ENCODE measurements at regions not wholly inside any gene's neighbourhood (a gene's known extent, or its start where the extent isn't known, plus 50 kb on each side); places are given as distances from the start of the nearest gene placed in this dataset.
"Not testable (repeated sequence)": the region's sequence is repeated elsewhere in the genome, so short reads cannot be mapped to it uniquely, and the experiment has no call there.

DNA sequence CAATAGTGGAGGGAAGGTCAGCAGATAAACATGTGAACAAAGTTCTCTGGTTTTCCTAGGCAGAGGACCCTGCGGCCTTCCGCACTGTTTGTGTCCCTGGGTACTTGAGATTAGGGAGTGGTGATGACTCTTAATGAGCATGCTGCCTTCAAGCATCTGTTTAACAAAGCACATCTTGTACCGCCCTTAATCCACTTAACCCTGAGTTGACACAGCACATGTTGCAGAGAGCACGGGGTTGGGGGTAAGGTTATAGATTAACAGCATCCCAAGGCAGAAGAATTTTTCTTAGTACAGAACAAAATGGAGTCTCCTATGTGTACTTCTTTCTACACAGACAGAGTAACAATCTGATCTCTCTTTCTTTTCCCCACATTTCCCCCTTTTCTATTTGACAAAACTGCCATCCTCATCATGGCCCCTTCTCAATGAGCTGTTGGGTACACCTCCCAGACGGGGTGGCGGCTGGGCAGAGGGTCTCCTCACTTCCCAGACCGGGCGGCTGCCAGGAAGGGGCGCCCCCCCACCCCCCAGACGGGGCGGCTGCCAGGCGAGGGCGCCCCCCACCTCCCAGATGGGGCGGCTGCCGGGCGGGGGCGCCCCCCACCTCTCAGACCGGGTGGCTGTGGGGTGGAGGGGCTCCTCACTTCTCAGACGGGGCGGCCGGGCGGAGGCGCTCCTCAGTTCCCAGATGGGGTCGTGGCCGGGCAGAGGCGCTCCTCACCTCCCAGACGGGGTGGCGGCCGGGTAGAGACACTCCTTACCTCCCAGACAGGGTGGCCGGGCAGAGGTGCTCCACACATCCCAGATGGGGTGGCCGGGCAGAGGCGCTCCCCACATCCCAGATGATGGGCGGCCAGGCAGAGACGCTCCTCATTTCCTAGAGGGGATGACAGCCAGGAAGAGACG, 361.6 kb upstream of the SGO1 start:
- not testable (repeated sequence) for DNase-seq (ENCODE audit: low spot score)

DNA sequence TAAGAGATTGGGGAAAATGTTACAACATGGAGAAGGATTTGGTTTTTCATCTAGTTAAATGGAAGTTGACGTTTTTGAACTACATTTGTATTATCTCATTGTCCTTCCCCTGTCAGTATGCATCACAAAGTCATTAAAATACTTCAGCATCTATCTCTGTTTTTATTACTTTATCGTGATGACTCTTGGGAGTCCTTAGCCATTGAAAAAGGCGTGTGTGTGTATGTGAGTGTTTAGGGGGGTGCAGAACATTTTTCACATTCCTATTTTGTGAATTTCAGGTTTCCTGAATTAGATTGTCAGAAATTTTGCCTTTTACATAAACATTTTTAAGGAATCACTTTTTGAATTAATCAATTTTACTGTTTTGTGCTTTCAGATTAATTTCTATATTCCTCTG, 360.6 kb upstream of the SGO1 start:
- DNase-seq (ENCODE audit: low spot score): no peak

DNA sequence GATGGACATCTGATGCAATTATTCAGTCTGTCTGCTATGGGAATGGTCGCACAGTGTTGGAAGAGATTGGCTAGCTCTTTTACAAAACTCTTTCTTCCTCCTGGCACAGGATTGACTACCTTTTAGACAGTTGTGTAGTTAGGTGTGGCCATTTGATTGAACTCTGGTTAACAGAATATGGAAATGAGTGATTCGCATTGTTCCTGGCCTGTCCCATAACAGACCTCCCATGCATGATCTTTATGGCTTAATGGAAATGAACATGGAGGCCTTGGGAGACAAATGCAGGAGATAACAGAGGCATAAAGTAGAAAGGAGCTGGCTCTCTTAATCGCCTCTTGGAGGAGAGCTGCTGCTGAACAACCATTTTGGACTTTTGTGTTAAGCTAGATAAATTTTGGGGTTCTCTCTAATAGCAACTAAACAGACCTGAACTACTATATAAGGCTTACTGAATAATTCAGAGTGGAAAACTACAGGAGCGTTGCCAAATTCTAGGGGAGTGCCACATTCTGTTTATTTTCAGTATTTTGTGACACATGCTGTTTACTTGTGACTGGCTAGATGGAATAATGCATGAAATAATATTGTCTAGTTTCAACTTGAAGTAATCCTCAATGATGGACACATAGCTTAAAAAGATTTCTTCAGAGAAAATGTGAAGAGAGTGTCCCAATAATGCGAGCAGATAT, 357.7 kb upstream of the SGO1 start:
- DNase-seq (ENCODE audit: low spot score): no peak

DNA sequence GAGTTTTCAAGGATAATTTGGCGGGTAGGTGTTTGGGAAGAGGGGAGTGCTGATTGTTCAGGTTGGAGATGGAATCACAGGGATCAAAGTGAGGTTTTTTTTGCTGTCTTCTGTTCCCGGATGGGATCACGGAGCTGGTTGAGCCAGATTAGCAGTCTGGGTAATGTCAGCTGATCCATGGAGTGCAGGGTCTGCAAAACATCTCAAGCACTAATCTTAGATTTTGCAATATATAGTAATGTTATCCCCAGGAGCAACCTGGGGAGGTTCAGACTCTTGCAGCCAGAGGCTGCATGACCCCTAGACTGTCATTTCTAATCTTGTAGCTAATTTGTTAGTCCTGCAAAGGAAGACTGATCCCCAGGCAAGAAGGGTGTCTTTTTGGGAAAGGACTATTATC, 354.1 kb upstream of the SGO1 start:
- DNase-seq (ENCODE audit: low spot score): no peak

DNA sequence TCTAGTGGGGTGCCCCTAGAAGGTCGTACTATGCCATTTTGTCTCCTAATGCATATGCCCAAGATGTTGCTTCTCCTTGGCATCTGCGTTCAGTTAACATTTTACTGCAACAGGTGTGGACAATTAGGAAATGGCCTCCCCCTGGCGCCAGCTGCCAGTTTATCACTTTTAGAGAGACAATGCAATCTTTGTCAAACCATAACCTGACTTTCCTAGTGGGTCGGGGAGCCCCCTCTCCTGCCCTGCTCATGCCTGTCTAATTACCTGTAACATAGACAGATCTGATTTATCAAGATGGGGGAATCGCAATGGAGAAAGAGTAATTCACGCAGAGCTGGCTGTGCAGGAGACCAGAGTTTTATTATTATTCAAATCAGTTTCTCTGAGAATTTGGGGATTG, 353.7 kb upstream of the SGO1 start:
- no peak for DNase-seq (ENCODE audit: low spot score)

DNA sequence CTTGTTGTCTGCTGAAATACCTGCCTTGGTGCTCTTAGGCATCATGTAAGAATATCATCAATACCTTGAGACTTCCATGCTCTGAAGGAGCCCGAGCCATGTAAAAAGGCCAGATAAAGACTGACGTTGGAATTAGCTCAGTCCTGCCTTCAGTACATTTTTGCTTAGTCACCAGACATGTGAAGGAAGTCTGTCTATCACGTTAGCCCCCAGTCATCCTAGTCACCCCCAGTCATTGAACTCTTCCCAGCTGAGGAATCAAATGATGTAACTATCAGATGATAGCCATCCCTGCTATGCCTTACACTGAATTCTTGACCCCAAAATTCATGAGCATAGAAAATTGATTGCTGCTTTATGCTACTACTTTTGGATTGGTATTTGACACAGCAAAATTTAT, 351.2 kb upstream of the SGO1 start:
- no peak for DNase-seq (ENCODE audit: low spot score)

DNA sequence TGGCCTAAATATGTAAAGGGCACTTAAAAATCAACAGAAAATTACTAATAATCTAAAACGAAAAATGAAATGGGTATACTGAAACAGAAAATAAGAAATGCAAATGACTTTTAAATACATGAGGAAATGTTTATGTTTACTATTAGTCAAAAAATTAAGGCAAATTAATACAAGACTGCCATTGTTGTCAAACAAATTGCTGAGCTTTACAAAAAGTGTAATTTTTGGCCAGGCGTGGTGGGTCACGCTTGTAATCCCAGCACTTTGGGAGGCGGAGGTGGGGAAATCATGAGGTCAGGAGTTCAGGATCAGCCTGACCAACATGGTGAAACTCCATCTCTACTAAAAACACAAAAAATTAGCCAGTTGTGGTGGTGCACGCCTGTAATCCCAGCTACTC, 343.9 kb upstream of the SGO1 start:
- DNase-seq (ENCODE audit: low spot score): no peak

DNA sequence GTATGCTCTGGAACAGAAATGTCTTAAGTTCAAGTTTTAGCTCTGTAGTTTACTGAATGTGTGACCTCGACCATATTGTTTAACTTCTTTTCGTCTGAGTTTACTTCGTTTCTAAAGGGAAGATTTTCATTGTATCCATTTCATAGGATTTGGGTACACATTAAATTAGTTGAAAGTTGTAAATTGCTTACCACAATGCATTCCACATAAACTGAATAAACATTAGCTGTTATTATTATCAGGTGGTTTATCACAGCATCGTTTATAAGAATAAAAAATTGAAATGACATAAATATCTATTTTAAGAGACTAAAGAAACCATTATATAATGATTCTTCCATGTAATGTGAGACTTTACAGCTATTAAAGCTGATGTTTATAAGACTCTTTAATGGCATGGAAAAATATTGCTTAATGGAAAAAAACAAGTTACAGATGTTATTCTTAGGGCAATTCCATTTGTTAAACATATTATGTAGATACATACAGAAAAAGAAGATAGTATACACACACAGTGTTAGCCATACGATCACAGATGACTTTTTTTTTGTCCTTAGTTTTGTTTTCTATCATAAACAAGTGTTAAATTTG, 342.3 kb upstream of the SGO1 start:
- DNase-seq (ENCODE audit: low spot score): no peak

DNA sequence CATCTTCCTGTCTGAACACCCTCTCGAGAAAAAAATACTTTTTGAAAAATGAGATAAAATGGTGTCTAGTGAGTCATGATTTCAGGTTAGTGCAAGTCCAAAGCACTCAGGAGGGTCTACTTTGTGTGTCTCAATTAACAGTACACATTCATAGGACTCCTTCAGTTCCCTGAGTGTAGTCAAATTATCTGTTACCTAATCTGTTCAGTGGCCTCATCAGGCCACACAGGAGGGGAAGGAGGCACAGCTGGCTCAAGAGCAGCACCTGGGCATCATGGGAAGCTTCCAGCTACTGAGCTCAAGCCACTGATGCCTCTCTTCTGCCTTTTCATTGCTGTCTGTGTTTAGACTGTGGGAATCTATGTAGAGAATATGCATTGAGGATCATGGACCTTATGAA, 341.4 kb upstream of the SGO1 start:
- DNase-seq (ENCODE audit: low spot score): no peak

DNA sequence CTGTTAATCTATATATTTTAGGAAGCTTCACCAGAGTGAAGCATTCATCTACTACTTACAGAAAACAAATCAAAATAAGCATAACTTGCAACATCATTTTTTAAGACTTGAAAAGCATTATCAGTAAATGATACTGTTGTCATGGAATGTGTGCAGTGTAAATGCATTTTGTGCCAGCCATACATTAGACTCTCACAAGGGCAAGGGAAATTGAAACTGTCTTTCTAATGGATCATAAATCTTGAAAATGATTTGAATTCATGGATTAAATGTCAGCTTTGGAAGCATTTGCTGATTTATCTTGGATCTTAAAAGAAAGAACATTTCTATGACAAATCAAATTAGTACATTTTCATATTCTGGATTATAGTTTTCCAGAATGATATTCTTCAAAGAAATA, 338.3 kb upstream of the SGO1 start:
- DNase-seq (ENCODE audit: low spot score): no peak

DNA sequence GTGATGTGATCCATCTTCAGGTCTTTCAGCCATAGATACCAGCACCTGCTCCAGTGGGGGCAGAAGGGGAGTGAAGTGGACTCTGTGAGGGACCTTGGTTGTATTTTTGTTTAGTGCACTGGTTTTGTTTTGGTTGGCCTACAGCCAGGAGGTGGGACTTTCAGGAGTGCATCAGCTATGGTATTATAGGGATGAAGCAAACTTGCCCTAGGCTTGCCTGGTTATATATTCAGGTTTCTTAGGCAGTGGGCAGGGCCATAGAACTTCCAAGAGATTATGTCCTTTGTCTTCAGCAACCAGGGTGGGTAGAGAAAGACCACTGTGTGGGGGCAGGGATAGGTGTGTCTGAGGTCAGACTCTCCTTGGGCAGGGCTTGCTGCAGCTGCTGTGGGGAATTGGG, 337.3 kb upstream of the SGO1 start:
- no peak for DNase-seq (ENCODE audit: low spot score)

DNA sequence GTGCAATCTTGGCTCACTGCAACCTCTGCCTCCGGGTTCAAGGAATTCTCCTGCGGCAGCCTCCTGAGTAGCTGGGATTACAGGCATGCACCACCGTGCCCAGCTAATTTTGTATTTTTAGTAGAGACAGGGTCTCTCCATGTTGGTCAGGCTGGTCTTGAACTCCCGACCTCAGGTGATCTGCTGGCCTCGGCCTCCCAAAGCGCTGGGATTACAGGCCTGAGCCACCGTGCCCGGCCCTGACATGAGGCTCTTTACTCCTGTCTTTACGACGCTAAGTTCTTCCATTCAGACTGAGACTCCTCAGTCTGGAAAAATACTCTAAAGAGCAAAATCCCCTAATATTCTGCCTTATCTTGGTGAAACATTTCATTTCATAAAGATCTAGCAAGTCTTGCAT, 331.3 kb upstream of the SGO1 start:
- DNase-seq (ENCODE audit: low spot score): not testable (repeated sequence)

DNA sequence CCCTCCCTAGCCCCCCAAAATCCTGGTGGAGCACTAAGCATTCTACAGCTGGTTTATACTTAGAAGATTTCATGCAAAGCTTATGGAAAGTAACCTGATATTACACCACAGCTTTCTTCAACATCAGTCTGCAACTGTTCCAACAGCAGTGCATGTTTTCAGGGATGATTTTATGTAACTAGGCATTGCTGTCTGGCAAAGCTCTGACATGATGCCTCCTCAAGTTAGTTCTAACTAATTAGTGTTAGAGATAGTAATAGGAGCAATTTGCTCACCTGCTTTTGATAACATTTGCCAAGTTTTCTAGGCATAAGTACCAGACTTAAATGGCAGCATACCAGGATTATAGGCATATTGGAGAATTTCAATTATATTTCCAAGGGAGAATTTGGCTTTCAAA, 330.3 kb upstream of the SGO1 start:
- no peak for DNase-seq (ENCODE audit: low spot score)

DNA sequence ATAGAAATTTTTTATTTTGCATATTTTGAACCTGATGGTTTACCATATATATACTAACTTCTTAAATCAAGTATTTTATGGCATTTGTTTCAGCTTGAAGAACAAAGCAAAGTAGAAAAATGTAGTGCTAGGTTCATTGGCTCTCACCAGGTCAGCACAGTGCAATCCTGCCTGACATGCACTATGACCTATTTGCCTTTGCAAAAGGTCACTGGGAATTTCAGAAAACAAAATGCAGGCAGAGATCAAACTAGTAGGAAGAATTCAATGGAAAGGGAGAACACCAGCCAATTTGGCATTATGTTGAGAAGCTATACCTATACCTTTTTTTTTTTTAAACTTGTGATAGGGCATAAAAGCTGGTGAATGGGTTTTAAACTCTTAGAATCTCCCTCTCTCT, 329.8 kb upstream of the SGO1 start:
- no peak for DNase-seq (ENCODE audit: low spot score)

DNA sequence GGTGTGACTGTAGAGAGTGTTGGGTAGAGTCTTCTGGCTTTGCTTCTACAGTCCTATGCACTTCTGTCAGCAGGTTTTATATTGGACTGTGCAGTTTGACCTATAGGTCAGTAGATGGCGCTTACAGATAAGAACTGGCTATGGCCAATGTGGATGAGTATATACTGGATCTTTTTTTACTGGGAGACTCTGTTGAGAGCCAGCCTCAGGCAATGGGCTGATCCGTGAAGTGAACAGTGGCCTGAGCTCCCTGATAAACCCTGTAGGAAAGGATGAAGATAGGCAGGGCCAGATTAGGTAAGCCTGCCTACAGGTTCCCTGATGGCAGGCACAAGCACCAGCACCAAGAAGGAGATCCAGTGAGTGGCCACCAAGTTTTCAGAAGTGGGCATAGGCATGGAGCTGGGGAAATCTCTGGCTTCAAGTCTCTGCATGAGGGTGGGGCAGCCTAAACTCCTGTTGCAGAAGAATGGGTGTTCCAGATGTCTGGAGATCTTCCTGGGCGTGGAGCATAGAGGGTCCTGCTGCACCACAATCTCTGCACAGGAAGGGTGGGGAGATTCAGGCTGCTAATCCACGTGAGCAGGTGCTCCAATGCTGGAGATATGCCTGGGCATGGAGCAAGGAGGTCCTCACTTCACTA, 326.0 kb upstream of the SGO1 start:
- DNase-seq (ENCODE audit: low spot score): no peak

DNA sequence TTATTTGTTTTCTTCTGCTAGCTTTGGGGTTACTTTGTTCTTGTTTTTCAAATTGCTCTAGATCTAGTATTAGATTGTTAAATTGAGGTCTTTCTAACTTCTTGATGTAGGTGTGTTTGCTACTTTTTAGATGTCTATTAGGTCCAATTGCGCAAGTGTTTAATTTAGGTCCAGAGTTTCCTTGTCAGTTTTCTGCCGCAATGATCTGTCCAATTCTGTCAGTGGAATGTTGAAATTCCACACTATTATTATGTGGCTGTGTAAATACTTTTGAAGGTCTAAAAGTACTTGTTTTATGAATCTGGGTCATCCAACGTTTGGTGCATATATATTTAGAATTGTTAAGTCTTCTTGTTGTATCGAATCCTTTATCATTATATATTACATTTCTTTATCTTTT, 324.4 kb upstream of the SGO1 start:
- no peak for DNase-seq (ENCODE audit: low spot score)

DNA sequence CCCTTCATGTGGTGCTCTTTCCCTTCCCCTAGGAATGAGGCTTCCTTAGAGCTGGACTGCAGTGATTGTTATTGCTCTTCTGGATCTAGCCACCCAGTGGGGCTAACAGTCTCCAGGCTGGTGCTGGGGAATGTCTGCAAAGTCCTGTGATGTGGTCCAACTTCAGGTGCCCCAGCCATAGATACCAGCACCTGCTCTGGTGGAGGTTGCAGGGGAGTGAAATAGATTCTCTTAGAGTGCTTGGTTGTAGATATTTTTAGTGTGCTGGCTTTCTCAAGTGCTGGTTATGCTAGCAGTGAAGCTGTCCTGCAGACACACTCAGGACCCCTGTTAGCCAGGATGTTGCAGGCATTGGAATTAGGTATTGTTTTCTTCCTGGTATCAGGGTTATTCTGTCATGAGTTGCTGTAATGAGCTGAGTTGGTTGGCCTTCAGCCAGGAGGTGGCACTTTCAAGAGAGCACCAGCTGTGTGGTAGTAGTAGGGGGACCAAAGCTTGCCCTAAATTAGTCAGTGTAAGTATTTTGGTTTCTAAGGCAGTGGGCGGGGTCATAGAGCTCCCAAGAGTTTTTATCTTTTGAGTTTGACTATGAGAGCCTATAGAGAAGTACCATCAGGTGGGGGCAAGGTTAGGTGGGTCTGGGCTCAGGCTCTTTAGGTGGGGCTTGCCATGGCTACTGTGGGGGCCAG, 317.5 kb upstream of the SGO1 start:
- no peak for DNase-seq (ENCODE audit: low spot score)

DNA sequence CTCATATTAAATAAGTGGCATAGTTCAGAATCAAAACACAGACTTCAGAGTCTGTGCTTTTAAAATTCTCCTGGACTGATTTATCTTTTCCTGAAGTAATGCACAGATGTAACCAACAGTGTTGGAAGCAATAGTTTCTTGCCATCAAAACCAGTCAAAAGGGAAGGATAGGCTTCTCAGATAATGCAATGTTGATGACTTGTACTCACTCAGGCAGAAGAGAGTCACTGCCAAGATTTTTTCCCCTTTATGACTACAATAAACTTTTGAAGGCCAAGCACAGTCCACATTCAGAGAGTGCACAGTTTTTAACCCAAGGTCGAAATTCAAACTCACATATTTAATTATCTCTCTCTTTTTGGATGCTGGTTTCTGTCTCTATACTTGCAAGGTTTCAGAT, 305.0 kb upstream of the SGO1 start:
- DNase-seq (ENCODE audit: low spot score): no peak

DNA sequence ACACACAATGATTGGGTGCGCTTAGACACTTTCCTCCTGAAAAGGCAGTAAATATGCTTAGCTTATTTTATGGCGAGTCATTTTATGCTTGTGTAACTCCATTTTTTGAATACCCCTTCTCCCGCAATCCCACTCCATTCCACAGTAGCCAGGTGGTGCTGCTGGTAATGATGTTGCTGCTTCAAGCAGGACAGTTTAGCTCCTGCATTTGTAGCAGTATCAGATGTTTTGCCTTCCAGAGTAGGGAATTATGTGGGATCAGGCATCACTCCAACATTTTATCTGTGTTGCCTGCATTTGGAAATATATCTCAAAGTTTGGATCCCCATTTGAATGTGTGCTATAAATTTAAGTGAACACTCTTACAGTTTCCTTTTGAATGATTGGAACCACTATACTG, 302.1 kb upstream of the SGO1 start:
- no peak for DNase-seq (ENCODE audit: low spot score)

DNA sequence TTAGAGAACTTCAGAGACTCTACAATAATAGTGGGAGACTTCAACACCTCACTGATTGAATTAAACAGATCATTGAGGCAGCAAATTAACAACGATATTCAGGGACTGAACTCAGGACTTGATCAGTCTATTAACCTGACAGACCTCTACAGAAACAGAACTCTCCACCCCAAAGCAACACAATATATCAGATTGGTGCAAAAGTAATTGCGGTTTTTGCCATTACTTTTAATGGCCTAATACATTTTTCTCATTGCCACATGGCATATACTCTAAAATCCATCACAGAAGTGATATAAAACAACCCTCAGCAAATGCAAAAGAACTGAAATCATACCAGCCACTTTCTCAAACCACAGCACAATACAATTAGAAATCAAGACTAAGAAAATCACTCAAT, 298.1 kb upstream of the SGO1 start:
- no peak for DNase-seq (ENCODE audit: low spot score)

DNA sequence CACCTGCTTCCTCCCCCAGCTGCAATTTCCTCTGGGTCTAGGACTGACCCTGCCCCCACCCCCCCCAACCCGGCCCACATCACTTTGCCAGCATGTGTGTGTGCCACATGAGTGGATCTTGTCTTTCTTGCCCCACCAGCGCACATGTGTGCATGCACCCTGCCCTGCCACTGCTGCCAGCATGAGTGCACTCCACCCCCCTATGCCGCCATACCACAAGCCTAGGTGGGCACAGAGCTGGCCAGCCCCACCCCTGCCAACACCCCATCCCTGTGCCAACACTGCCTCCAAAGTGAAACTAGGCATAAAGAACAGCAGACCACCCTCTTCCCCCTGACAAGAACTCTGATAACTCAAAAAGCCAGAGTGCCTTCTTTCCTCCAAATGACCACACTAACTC, 296.3 kb upstream of the SGO1 start:
- DNase-seq (ENCODE audit: low spot score): no peak

DNA sequence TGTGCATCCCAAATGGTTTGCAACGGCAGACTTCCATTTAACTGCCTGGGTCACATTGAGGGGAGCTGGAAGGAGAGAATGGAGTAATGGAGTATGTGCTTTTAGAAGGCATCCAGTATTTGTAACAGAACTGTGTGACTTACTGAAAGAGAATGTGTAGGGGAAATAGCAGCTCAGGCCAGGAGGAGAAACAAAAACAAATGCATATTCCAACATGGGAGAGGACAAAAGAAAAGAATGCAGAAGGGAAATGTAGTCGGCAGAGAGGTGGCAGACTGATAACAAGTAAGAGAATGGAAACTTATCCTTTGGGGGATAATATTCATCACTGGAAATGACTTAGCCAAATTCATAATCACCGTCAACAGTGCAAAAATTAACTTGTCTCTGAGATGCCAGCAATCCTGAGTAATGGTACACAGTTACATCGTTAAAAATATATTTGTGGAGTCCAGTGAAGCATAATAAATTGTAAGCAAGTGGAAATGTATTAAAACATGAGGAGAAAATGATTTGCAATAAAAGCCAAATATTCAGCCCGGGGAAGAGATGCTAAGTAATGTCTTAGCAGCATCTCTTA, 294.9 kb upstream of the SGO1 start:
- no peak for DNase-seq (ENCODE audit: low spot score)
